Mesendoderm (in vitro differentiated cells): ENCODE measurements at regions not wholly inside any gene's neighbourhood (a gene's known extent, or its start where the extent isn't known, plus 50 kb on each side); places are given as distances from the start of the nearest gene placed in this dataset.

ENCODE experiments used
- DNase-seq: peaks from one replicate; pipeline ENCODE4 v3.0.0; 2013
- H2AK5ac ChIP-seq: 2 replicates; pipeline ENCODE4 v1.6.1; 2013; ENCODE audit warnings: low read length, inconsistent platforms
- H2BK120ac ChIP-seq: 2 replicates; pipeline ENCODE4 v1.6.1; 2013; ENCODE audit warnings: low read depth, mild to moderate bottlenecking, low read length, moderate library complexity, mixed read lengths
- H2BK15ac ChIP-seq: replicated peaks from 2 replicates; pipeline ENCODE4 v1.6.1; 2013; ENCODE audit warnings: low read depth, mild to moderate bottlenecking, moderate library complexity
- H2BK5ac ChIP-seq: 2 replicates; pipeline ENCODE4 v1.6.1; 2013; ENCODE audit warnings: low read length, inconsistent platforms
- H3K18ac ChIP-seq: 2 replicates; pipeline ENCODE4 v1.6.1; 2013; ENCODE audit warnings: mild to moderate bottlenecking, low read length, mixed read lengths
- H3K23ac ChIP-seq: one replicate; pipeline ENCODE4 v1.6.1; 2013; ENCODE audit warnings: low read length
- H3K27ac ChIP-seq: 2 replicates; pipeline ENCODE4 v1.5.1; 2013; ENCODE audit warnings: low read depth, mild to moderate bottlenecking, inconsistent platforms, low read length, moderate library complexity
- H3K27me3 ChIP-seq: 2 replicates; pipeline ENCODE4 v1.6.1; 2013; ENCODE audit warnings: low read length, control low read depth, mild to moderate bottlenecking, inconsistent platforms; ENCODE audit not compliant: insufficient read depth, poor library complexity
- H3K36me3 ChIP-seq: 2 replicates; pipeline ENCODE4 v1.6.1; 2013; ENCODE audit warnings: low read length, inconsistent platforms; ENCODE audit not compliant: control insufficient read depth, insufficient read depth
- H3K4ac ChIP-seq: one replicate; pipeline ENCODE4 v1.6.1; 2013; ENCODE audit warnings: low read depth, mild to moderate bottlenecking, low read length, moderate library complexity
- H3K4me1 ChIP-seq: 2 replicates; pipeline ENCODE4 v1.6.1; 2013; ENCODE audit warnings: low read depth, low read length, inconsistent platforms; ENCODE audit not compliant: control insufficient read depth
- H3K4me2 ChIP-seq: 2 replicates; pipeline ENCODE4 v1.6.1; 2013; ENCODE audit warnings: low read length
- H3K4me3 ChIP-seq: 2 replicates; pipeline ENCODE4 v1.5.1; 2013; ENCODE audit warnings: mild to moderate bottlenecking, low read length
- H3K56ac ChIP-seq: one replicate; pipeline ENCODE4 v1.6.1; 2013; ENCODE audit warnings: low read length
- H3K79me1 ChIP-seq: 2 replicates; pipeline ENCODE4 v1.6.1; 2013; ENCODE audit warnings: low read length, inconsistent platforms
- H3K79me2 ChIP-seq: 2 replicates; pipeline ENCODE4 v1.6.1; 2013; ENCODE audit warnings: mild to moderate bottlenecking, low read length; ENCODE audit not compliant: control insufficient read depth, insufficient read depth
- H3K9ac ChIP-seq: 2 replicates; pipeline ENCODE4 v1.6.1; 2013; ENCODE audit warnings: low read length, inconsistent platforms
- H4K5ac ChIP-seq: one replicate; pipeline ENCODE4 v1.6.1; 2013; ENCODE audit warnings: low read length
- H4K8ac ChIP-seq: one replicate; pipeline ENCODE4 v1.6.1; 2013; ENCODE audit warnings: low read depth, mild to moderate bottlenecking, control low read depth, low read length, moderate library complexity
- WGBS: extraction: QIAGEN DNeasy Blood & Tissue Kit; methylation state at CpG from one replicate; pipeline ENCODE4 v1.1.7; 2013; ENCODE audit warnings: low lambda C conversion rate, missing lambda C conversion rate; ENCODE audit not compliant: insufficient coverage; ENCODE audit errors: extremely low coverage; 5-methylcytosine and 5-hydroxymethylcytosine counted together

DNA sequence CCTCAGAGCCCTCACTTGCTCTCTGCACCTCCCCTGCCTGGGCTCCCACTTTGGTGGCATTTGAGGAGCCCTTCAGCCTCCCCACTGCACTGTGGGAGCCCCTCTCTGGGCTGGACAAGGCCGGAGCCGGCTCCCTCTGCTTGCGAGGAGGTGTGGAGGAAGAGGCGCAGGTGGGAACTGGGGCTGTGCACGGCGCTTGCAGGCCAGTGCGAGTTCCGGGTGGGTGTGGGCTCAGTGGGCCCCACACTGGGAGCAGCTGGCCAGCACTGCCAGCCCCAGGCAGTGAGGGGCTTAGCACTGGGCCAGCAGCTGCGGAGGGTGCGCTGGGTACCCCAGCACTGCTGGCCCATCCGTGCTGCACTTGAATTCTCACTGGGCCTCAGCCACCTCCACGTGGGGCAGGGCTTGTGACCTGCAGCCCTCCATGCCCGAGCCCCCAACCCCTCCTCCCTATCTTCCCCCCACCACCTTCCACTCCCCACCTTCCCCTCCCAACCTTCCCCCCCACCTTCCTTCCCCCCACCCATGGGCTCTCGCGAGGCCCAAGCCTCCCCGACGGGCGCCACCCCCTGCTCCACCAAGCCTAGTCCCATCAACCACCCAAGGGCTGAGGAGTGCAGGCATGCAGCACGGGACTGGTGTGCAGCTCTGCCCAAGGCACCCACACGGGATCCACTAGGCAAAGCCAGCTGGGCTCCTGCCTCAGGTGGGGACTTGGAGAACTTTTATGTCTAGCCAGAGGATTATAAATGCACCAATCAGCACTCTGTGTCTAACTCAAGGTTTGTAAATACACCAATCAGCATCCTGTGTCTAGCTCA, 113.5 kb upstream of the BEND4 start:
- H3K56ac ChIP-seq = no peak overlapping the region
- no peaks in the 10 kb centered on the region for H3K36me3 ChIP-seq
- no peaks in the 10 kb centered on the region for H3K4me1 ChIP-seq
- H2BK120ac ChIP-seq = no peak overlapping the region
- H2AK5ac ChIP-seq = no peak overlapping the region
- H3K79me1 ChIP-seq = no peaks in the 10 kb centered on the region
- H3K18ac ChIP-seq = no peak overlapping the region
- no peaks in the 10 kb centered on the region for H3K79me2 ChIP-seq
- DNase-seq = no peak
- H4K8ac ChIP-seq = no peak overlapping the region
- H4K5ac ChIP-seq = no peak overlapping the region
- H3K4me2 ChIP-seq = no peak overlapping the region
- no peak overlapping the region for H3K9ac ChIP-seq
- H3K27ac ChIP-seq = no peak overlapping the region
- H3K4ac ChIP-seq = no peak overlapping the region
- no peak overlapping the region for H3K4me3 ChIP-seq
- H2BK15ac ChIP-seq = no peak overlapping the region
- WGBS = no CpG with 5 or more reads among the region's 20 CpGs
- H3K27me3 ChIP-seq = no peaks in the 10 kb centered on the region
- H2BK5ac ChIP-seq = no peak overlapping the region
- H3K23ac ChIP-seq = no peak overlapping the region

DNA sequence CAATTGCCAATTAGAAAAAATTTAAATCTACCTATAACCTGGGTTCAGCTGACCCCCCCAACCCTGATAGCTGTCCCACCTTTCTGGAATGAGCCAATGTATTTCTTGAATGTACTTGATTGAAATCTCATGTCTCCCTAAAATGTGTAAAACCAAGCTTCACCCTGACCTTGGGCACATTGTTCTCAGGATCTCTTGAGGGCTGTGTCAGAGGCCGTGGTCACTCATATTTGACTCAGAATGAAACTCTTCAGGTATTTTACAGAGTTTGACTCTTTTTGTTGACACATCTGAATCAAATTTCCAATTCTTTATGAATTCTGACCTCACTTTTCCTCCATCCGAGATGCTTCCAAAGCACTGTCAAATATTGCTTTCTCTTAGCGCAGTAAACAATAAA, 115.3 kb upstream of the BEND4 start:
- no peaks in the 10 kb centered on the region for H3K79me1 ChIP-seq
- no peaks in the 10 kb centered on the region for H3K27me3 ChIP-seq
- H3K56ac ChIP-seq = no peak overlapping the region
- H3K4me3 ChIP-seq = no peak overlapping the region
- no CpG with 5 or more reads among the region's 3 CpGs for WGBS
- H3K18ac ChIP-seq = no peak overlapping the region
- no peak overlapping the region for H2BK5ac ChIP-seq
- H4K5ac ChIP-seq = no peak overlapping the region
- H3K23ac ChIP-seq = no peak overlapping the region
- no peak overlapping the region for H2AK5ac ChIP-seq
- H3K9ac ChIP-seq = no peak overlapping the region
- DNase-seq = no peak
- H3K79me2 ChIP-seq = no peaks in the 10 kb centered on the region
- H2BK15ac ChIP-seq = no peak overlapping the region
- no peak overlapping the region for H3K4ac ChIP-seq
- no peak overlapping the region for H4K8ac ChIP-seq
- no peaks in the 10 kb centered on the region for H3K36me3 ChIP-seq
- no peak overlapping the region for H3K4me2 ChIP-seq
- H3K4me1 ChIP-seq = no peaks in the 10 kb centered on the region
- no peak overlapping the region for H2BK120ac ChIP-seq
- no peak overlapping the region for H3K27ac ChIP-seq

DNA sequence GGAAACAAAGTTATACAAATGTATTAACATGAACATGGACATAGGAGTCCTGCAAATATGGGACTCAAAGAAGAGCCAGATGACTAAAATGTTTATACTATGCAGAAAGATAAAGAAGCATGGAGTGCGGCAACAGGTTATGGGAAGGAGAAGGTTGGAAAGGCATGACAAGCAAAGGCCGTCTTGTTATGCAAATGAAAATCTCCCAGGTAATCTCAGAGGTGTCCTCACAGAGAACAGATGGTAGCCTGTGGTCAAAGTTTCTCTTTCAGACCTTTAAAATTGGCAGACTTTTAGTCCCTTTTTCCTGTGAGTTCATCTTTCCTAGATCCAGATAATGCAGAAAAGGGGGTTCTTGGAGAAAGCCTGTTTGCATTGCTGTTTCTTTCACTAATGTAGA, 116.4 kb upstream of the BEND4 start:
- Histone ChIP-seq H3K23ac (no peak overlapping the region), H2BK15ac (no peak overlapping the region), H3K79me1 (no peaks in the 10 kb centered on the region), H3K56ac (no peak overlapping the region), H3K4me2 (no peak overlapping the region), H2AK5ac (no peak overlapping the region), H2BK120ac (no peak overlapping the region), H3K4me3 (no peak overlapping the region), H3K4me1 (no peaks in the 10 kb centered on the region), H3K4ac (no peak overlapping the region), H3K79me2 (no peaks in the 10 kb centered on the region), H4K5ac (no peak overlapping the region), H2BK5ac (no peak overlapping the region), H3K18ac (no peak overlapping the region), H3K27ac (no peak overlapping the region), H3K36me3 (no peaks in the 10 kb centered on the region), H4K8ac (no peak overlapping the region), H3K9ac (no peak overlapping the region), H3K27me3 (no peaks in the 10 kb centered on the region)
- WGBS = no CpG with 5 or more reads among the region's 2 CpGs
- no peak for DNase-seq

DNA sequence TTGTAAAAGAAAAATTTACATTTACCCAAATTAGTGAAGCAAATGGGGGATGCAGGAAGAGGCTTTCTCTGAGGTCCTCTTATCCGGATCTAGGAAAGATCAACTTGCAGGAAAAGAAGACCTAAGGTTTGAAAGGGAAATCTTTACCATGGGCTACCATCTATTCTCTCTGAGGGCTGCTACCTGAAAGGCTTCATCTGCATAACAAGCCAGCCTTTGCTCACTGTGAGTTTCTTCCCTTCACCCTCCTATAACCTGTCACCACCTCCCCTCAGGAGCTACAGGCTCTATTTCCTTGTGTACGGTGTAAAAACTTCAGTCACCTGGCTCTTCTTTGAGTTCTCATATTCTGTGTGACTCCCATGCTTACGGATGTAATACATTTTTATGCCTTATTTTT, 118.6 kb upstream of the BEND4 start:
- Histone ChIP-seq H3K18ac (no peak overlapping the region), H2BK120ac (no peak overlapping the region), H3K79me1 (no peaks in the 10 kb centered on the region), H2BK15ac (no peak overlapping the region), H2BK5ac (no peak overlapping the region), H3K9ac (no peak overlapping the region), H3K4me3 (no peak overlapping the region), H3K27me3 (no peaks in the 10 kb centered on the region), H3K4ac (no peak overlapping the region), H3K56ac (no peak overlapping the region), H3K79me2 (no peaks in the 10 kb centered on the region), H3K4me2 (no peak overlapping the region), H3K4me1 (no peaks in the 10 kb centered on the region), H3K23ac (no peak overlapping the region), H4K5ac (no peak overlapping the region), H3K36me3 (no peaks in the 10 kb centered on the region), H3K27ac (no peak overlapping the region), H4K8ac (no peak overlapping the region), H2AK5ac (no peak overlapping the region)
- no peak for DNase-seq
- no CpG with 5 or more reads among the region's 3 CpGs for WGBS

DNA sequence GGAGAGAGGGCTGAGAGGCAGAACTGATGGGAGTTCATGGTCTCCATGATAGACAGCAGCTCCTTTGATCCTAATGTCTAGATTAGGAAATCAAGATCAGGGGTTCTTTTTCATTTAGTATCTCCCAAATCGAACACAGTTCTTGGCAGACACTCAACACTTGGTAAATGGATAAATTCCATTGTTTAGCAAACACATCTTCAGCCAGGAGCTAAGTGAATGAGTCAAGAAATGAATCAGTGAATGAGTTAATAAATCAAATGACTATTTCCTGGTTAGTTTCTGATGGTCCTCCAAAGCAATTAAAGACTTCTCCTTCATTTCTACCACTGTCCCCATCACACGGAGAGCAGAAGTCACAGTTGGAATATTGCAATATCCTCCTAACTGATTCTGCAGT, 120.0 kb upstream of the SHISA3 start:
- no peaks in the 10 kb centered on the region for H3K4me1 ChIP-seq
- WGBS = no CpG with 5 or more reads among the region's 2 CpGs
- H2BK120ac ChIP-seq = no peak overlapping the region
- H3K79me2 ChIP-seq = no peaks in the 10 kb centered on the region
- no peak overlapping the region for H3K27ac ChIP-seq
- H3K27me3 ChIP-seq = no peaks in the 10 kb centered on the region
- no peak overlapping the region for H3K23ac ChIP-seq
- H3K18ac ChIP-seq = no peak overlapping the region
- H3K4ac ChIP-seq = no peak overlapping the region
- H3K36me3 ChIP-seq = no peaks in the 10 kb centered on the region
- no peak overlapping the region for H2AK5ac ChIP-seq
- no peak overlapping the region for H3K9ac ChIP-seq
- no peak overlapping the region for H3K4me2 ChIP-seq
- H4K8ac ChIP-seq = no peak overlapping the region
- no peak overlapping the region for H4K5ac ChIP-seq
- H3K56ac ChIP-seq = no peak overlapping the region
- H2BK5ac ChIP-seq = no peak overlapping the region
- no peak overlapping the region for H3K4me3 ChIP-seq
- no peak overlapping the region for H2BK15ac ChIP-seq
- no peak for DNase-seq
- H3K79me1 ChIP-seq = no peaks in the 10 kb centered on the region
